HepG2 (cell line): ENCODE measurements at regions not wholly inside any gene's neighbourhood (a gene's known extent, or its start where the extent isn't known, plus 50 kb on each side); places are given as distances from the start of the nearest gene placed in this dataset.

Experiments used
- ATAC-seq: fragments of 200-7000 bp; cut with Tn5 transposase; 3 replicates; pipeline ENCODE4 v1.9.1; 2020; ENCODE audit warnings: mild to moderate bottlenecking, moderate library complexity
- BruUV-seq: library from RNA; stranded (reverse); fragments of 400-500 nt; replicated peaks from 2 replicates; lab custom pipeline; 2021; lab: Mats Ljungman, UMichigan
- CTCF ChIA-PET: fragments of 300-600 bp; formaldehyde crosslinking; extraction: SDS; loops from one replicate; lab custom pipeline; 2021; ENCODE audit warnings: low total read pairs, inconsistent platforms, low intra/inter-chr PET ratio; lab: Yijun Ruan, JAX
- POLR2A ChIA-PET: fragments of 350-600 bp; sonication (Branson Sonifier 250); formaldehyde crosslinking; loops from one replicate; lab custom pipeline; 2020; ENCODE audit warnings: antibody characterized with exemption, inconsistent platforms; lab: Yijun Ruan, JAX
- DNase-seq: peaks from one replicate; pipeline ENCODE4 v3.0.0-alpha.2; 2015; ENCODE audit warnings: low spot score
- FAIRE-seq: peaks from 3 replicates; lab custom pipeline; 2011; peaks lifted over from hg19 to GRCh38; lab: Jason Lieb, UNC
- H2AFZ ChIP-seq: one replicate; pipeline ENCODE4 v1.6.1; 2011; ENCODE audit warnings: low read length, inconsistent platforms
- H3K27ac ChIP-seq: fragments of 300-600 bp; 3 replicates; pipeline ENCODE4 v1.8.0; 2011; ENCODE audit warnings: mixed run types, mild to moderate bottlenecking, mixed read lengths, low read length, inconsistent platforms; ENCODE audit not compliant: insufficient read depth; ENCODE audit errors: extremely low read length
- H3K27me3 ChIP-seq, 2 experiments: fragments of 200-600 bp in 1 of 2; 2 replicates in 1 of 2; 3 replicates in 1 of 2; pipeline versions ENCODE4 v1.6.0 to v1.8.0; 2011; ENCODE audit warnings: low read length in 2 of 2, mild to moderate bottlenecking in 2 of 2, moderate library complexity in 2 of 2, inconsistent platforms in 1 of 2; ENCODE audit not compliant: insufficient read depth in 2 of 2, control insufficient read depth in 1 of 2
- H3K36me3 ChIP-seq, 2 experiments: fragments of 200-600 bp in 1 of 2; replicated peaks in 1 of 2; 2 replicates in 1 of 2; 3 replicates in 1 of 2; pipeline versions ENCODE4 v1.5.1 to v1.8.0; 2011; ENCODE audit warnings: low read length in 2 of 2, inconsistent platforms in 1 of 2; ENCODE audit not compliant: insufficient read depth in 2 of 2, control insufficient read depth in 1 of 2
- H3K4me1 ChIP-seq: 2 replicates; pipeline ENCODE4 v1.5.1; 2012; ENCODE audit warnings: low read length, inconsistent platforms; ENCODE audit not compliant: insufficient read depth
- H3K4me2 ChIP-seq: 2 replicates; pipeline ENCODE4 v1.6.0; 2011; ENCODE audit warnings: low read depth, low read length, inconsistent platforms
- H3K4me3 ChIP-seq, 3 experiments: fragments of 200-600 bp in 1 of 3; sonication (generic), shearing (Covaris generic) in 1 of 3; replicated peaks in 1 of 3; 2 replicates each; pipeline ENCODE4 v1.5.1; 2011 to 2016; ENCODE audit warnings: low read length in 3 of 3, inconsistent platforms in 2 of 3, low read depth in 2 of 3, mild to moderate bottlenecking in 2 of 3, control low read depth in 1 of 3, mixed read lengths in 1 of 3; ENCODE audit not compliant: insufficient read depth in 1 of 3
- H3K79me2 ChIP-seq: one replicate; pipeline ENCODE4 v1.6.1; 2011; ENCODE audit warnings: low read length, inconsistent platforms; ENCODE audit not compliant: insufficient read depth
- H3K9ac ChIP-seq: 2 replicates; pipeline ENCODE4 v1.6.0; 2011; ENCODE audit warnings: mild to moderate bottlenecking, low read depth, low read length, inconsistent platforms; ENCODE audit not compliant: insufficient read depth
- H3K9me3 ChIP-seq: 2 replicates; pipeline ENCODE4 v1.5.1; 2012; ENCODE audit warnings: mild to moderate bottlenecking, low read length
- H4K20me1 ChIP-seq: 2 replicates; pipeline ENCODE4 v1.6.0; 2011; ENCODE audit warnings: inconsistent platforms, mild to moderate bottlenecking, low read length, moderate library complexity; ENCODE audit not compliant: insufficient read depth
- CEBPB ChIP-seq: IDR thresholded peaks from 2 replicates; pipeline ENCODE4 v1.6.1; 2011; ENCODE audit warnings: low read depth, low read length, improper control_type of control experiment, borderline replicate concordance
- MTF2 ChIP-seq: sonication (generic); formaldehyde crosslinking; IDR thresholded peaks from 2 replicates; pipeline ENCODE4 v1.5.0; 2020; ENCODE audit warnings: missing genetic modification reagents, borderline replicate concordance
- SNAI1 ChIP-seq: sonication (generic); formaldehyde crosslinking; IDR thresholded peaks from 2 replicates; pipeline ENCODE4 v1.5.0; 2020; ENCODE audit warnings: mild to moderate bottlenecking, missing genetic modification reagents, borderline replicate concordance
- SRF ChIP-seq: IDR thresholded peaks from 2 replicates; pipeline ENCODE4 v1.6.1; 2011; ENCODE audit warnings: mild to moderate bottlenecking, low read depth, low read length, moderate library complexity
- SRSF1 ChIP-seq: fragments of 200-400 bp; formaldehyde crosslinking; optimal IDR thresholded peaks from 2 replicates; pipeline ENCODE3; 2017; ENCODE audit warnings: mild to moderate bottlenecking, low read depth, low read length, moderate library complexity
- TOE1 ChIP-seq: sonication (generic); formaldehyde crosslinking; IDR thresholded peaks from 2 replicates; pipeline ENCODE4 v1.4.0; 2020; ENCODE audit warnings: mild to moderate bottlenecking, missing genetic modification reagents
- ZMYM2 ChIP-seq: sonication (generic); formaldehyde crosslinking; IDR thresholded peaks from 2 replicates; pipeline ENCODE4 v1.8.0; 2022; ENCODE audit warnings: mild to moderate bottlenecking, missing genetic modification reagents
- ZNF253 ChIP-seq: sonication (generic); formaldehyde crosslinking; IDR thresholded peaks from 2 replicates; pipeline ENCODE4 v1.8.0; 2022; ENCODE audit warnings: mild to moderate bottlenecking, missing genetic modification reagents, borderline replicate concordance
- ZNF567 ChIP-seq: sonication (generic); formaldehyde crosslinking; IDR thresholded peaks from 2 replicates; pipeline ENCODE4 v1.8.1; 2023; ENCODE audit warnings: mild to moderate bottlenecking, missing genetic modification reagents, borderline replicate concordance
- ZNF674 ChIP-seq: sonication (generic); formaldehyde crosslinking; IDR thresholded peaks from 2 replicates; pipeline ENCODE4 v1.5.0; 2020; ENCODE audit warnings: low read depth, mild to moderate bottlenecking, missing genetic modification reagents
- ZNF772 ChIP-seq: sonication (generic); formaldehyde crosslinking; IDR thresholded peaks from 2 replicates; pipeline ENCODE4 v1.5.0; 2020; ENCODE audit warnings: mild to moderate bottlenecking, missing genetic modification reagents
- ZSCAN21 ChIP-seq: sonication (generic); formaldehyde crosslinking; IDR thresholded peaks from 2 replicates; pipeline ENCODE4 v1.8.0; 2022; ENCODE audit warnings: mild to moderate bottlenecking, missing genetic modification reagents, moderate library complexity, borderline replicate concordance
- WGBS: methylation state at CpG from one replicate; pipeline ENCODE4 v1.1.6; 2017; ENCODE audit warnings: low lambda C conversion rate; 5-methylcytosine and 5-hydroxymethylcytosine counted together
- in situ Hi-C: cut with HindIII; loops from 2 replicates; pipeline ENCODE4 v1.10.0; 2017; ENCODE audit warnings: low pct_unique_long_range_greater_than_20kb; ENCODE audit not compliant: extremely low pct_ligation_motif_present
- intact Hi-C: fragments of 100-400 bp; cut with micrococcal nuclease; formaldehyde crosslinking; loops from one replicate; pipeline ENCODE4 v1.10.0; 2022; ENCODE audit not compliant: unreplicated experiment
- TF ChIP-seq, protein P1 (sequence below): sonication (generic); formaldehyde crosslinking; IDR thresholded peaks from 2 replicates; pipeline ENCODE4 v1.4.0; 2020; ENCODE audit warnings: mild to moderate bottlenecking, missing genetic modification reagents
- TF ChIP-seq, protein P2 (sequence below): sonication (generic); formaldehyde crosslinking; IDR thresholded peaks from 2 replicates; pipeline ENCODE4 v1.4.0; 2020; ENCODE audit warnings: missing genetic modification reagents
- TF ChIP-seq, protein P3 (sequence below): IDR thresholded peaks from 2 replicates; pipeline ENCODE4 v1.6.1; 2018; ENCODE audit warnings: missing genetic modification reagents, mild to moderate bottlenecking, missing compliant biosample characterization
- TF ChIP-seq, protein P4 (sequence below): sonication (generic); formaldehyde crosslinking; IDR thresholded peaks from 2 replicates; pipeline ENCODE4 v1.5.0; 2020; ENCODE audit warnings: mild to moderate bottlenecking, missing genetic modification reagents
- TF ChIP-seq, protein P5 (sequence below): sonication (generic); formaldehyde crosslinking; IDR thresholded peaks from 2 replicates; pipeline ENCODE4 v1.5.1; 2020; ENCODE audit warnings: missing genetic modification reagents, mild to moderate bottlenecking, borderline replicate concordance
- TF ChIP-seq, protein P6 (sequence below): sonication (generic); formaldehyde crosslinking; IDR thresholded peaks from 2 replicates; pipeline ENCODE4 v1.5.0; 2020; ENCODE audit warnings: mild to moderate bottlenecking, missing genetic modification reagents

DNA sequence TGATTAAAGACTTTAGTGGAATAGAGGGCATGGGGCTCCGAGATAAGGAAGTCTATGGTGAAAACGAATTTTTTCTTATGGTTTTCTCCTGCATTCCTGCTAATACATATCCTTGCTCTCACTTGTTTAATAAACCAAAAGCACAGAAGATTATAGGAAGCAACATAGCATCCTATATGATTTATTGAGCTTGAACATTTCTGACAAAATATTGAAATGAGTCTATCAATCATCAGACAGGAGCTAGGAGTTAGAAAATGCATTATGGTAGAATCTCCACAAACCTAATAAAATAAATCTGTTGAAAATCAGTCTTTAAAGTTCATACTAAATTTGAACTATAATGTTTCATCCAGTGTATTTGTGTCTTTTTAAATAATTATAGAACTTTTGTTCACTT, 554.6 kb upstream of the RGMB start:
- Histone ChIP-seq H3K27me3 (no peaks in the 10 kb centered on the region; a peak in 1 of 5 replicates), H3K27ac (no peak overlapping the region), H2AFZ (no peak overlapping the region), H3K4me1 (no peaks in the 10 kb centered on the region), H3K9me3 (no peaks in the 10 kb centered on the region), H3K36me3 (no peaks in the 10 kb centered on the region), H4K20me1 (no peaks in the 10 kb centered on the region), H3K4me3 (no peak overlapping the region), H3K9ac (no peak overlapping the region), H3K4me2 (no peak overlapping the region), H3K79me2 (no peaks in the 10 kb centered on the region)
- no peak for ATAC-seq
- POLR2A ChIA-PET: no interaction called here
- CTCF ChIA-PET: no interaction called here
- 4% methylated on average over 2 of the region's 2 CpGs for WGBS
- FAIRE-seq: no peak
- BruUV-seq: no TSS peak
- no peak for DNase-seq
- in situ Hi-C loops: no loop called here
- intact Hi-C loops: no loop called here
- TF ChIP-seq MTF2 (CRISPR knock-in tag): no peak
- TF ChIP-seq ZNF674: no peak
- TF ChIP-seq, protein P1, sequence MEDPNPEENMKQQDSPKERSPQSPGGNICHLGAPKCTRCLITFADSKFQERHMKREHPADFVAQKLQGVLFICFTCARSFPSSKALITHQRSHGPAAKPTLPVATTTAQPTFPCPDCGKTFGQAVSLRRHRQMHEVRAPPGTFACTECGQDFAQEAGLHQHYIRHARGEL: no peak
- TF ChIP-seq, protein P2, sequence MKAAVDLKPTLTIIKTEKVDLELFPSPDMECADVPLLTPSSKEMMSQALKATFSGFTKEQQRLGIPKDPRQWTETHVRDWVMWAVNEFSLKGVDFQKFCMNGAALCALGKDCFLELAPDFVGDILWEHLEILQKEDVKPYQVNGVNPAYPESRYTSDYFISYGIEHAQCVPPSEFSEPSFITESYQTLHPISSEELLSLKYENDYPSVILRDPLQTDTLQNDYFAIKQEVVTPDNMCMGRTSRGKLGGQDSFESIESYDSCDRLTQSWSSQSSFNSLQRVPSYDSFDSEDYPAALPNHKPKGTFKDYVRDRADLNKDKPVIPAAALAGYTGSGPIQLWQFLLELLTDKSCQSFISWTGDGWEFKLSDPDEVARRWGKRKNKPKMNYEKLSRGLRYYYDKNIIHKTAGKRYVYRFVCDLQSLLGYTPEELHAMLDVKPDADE: no peak
- TF ChIP-seq, protein P3, sequence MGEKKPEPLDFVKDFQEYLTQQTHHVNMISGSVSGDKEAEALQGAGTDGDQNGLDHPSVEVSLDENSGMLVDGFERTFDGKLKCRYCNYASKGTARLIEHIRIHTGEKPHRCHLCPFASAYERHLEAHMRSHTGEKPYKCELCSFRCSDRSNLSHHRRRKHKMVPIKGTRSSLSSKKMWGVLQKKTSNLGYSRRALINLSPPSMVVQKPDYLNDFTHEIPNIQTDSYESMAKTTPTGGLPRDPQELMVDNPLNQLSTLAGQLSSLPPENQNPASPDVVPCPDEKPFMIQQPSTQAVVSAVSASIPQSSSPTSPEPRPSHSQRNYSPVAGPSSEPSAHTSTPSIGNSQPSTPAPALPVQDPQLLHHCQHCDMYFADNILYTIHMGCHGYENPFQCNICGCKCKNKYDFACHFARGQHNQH: no peak
- no peak for TF ChIP-seq ZNF567
- no peak for TF ChIP-seq SRF
- no peak for TF ChIP-seq SRSF1
- TF ChIP-seq, protein P4, sequence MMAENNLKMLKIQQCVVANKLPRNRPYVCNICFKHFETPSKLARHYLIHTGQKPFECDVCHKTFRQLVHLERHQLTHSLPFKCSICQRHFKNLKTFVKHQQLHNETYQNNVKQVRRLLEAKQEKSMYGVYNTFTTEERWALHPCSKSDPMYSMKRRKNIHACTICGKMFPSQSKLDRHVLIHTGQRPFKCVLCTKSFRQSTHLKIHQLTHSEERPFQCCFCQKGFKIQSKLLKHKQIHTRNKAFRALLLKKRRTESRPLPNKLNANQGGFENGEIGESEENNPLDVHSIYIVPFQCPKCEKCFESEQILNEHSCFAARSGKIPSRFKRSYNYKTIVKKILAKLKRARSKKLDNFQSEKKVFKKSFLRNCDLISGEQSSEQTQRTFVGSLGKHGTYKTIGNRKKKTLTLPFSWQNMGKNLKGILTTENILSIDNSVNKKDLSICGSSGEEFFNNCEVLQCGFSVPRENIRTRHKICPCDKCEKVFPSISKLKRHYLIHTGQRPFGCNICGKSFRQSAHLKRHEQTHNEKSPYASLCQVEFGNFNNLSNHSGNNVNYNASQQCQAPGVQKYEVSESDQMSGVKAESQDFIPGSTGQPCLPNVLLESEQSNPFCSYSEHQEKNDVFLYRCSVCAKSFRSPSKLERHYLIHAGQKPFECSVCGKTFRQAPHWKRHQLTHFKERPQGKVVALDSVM (CRISPR knock-in tag): no peak
- no peak for TF ChIP-seq ZNF253
- TF ChIP-seq, protein P5, sequence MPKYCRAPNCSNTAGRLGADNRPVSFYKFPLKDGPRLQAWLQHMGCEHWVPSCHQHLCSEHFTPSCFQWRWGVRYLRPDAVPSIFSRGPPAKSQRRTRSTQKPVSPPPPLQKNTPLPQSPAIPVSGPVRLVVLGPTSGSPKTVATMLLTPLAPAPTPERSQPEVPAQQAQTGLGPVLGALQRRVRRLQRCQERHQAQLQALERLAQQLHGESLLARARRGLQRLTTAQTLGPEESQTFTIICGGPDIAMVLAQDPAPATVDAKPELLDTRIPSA (CRISPR knock-in tag): no peak
- TF ChIP-seq ZSCAN21 (CRISPR knock-in tag): no peak
- no peak for TF ChIP-seq SNAI1 (CRISPR knock-in tag)
- TF ChIP-seq, protein P6, sequence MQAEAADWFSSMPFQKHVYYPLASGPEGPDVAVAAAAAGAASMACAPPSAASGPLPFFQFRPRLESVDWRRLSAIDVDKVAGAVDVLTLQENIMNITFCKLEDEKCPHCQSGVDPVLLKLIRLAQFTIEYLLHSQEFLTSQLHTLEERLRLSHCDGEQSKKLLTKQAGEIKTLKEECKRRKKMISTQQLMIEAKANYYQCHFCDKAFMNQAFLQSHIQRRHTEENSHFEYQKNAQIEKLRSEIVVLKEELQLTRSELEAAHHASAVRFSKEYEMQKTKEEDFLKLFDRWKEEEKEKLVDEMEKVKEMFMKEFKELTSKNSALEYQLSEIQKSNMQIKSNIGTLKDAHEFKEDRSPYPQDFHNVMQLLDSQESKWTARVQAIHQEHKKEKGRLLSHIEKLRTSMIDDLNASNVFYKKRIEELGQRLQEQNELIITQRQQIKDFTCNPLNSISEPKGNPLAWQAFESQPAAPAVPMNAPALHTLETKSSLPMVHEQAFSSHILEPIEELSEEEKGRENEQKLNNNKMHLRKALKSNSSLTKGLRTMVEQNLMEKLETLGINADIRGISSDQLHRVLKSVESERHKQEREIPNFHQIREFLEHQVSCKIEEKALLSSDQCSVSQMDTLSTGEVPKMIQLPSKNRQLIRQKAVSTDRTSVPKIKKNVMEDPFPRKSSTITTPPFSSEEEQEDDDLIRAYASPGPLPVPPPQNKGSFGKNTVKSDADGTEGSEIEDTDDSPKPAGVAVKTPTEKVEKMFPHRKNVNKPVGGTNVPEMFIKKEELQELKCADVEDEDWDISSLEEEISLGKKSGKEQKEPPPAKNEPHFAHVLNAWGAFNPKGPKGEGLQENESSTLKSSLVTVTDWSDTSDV: no peak
- no peak for TF ChIP-seq ZNF772 (CRISPR knock-in tag)
- TF ChIP-seq ZMYM2 (CRISPR knock-in tag): no peak
- TF ChIP-seq CEBPB: no peak
- TF ChIP-seq TOE1 (CRISPR knock-in tag): no peak
